ENCODE measurements at regions not wholly inside any gene's neighbourhood (a gene's known extent, or its start where the extent isn't known, plus 50 kb on each side); places are given as distances from the start of the nearest gene placed in this dataset.

DNA sequence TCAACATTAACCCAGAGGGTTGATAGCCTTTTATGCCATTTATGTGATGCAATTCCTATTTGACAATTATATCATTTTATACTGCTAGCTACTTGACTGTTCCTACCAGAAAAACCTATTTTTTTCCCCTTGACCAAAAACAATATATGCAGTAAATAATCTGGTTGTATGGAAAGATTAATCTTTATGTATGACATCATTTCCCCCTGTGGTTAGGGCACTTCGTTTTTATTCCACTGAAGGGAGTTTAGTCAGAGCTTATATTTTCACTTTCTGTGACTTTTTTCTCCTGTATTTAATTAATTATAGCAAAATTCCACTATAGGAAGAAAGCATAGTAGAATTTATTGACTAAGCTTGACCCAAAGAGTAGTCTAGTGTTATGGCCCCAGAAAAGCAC is 107.6 kb downstream of the HAUS1 start:
- Histone ChIP-seq H3K27ac (ENCODE audit: low read depth, low read length, poor library complexity, severe bottlenecking) (no peak overlapping the region), H3K27me3 (replicated peaks; ENCODE audit: insufficient read depth, low read depth, low read length, poor library complexity) (no peaks in the 10 kb centered on the region), H3K4me1 (ENCODE audit: insufficient read depth, low read length, poor library complexity, severe bottlenecking) (peaks cover 21% of the 10 kb centered on the region), H3K4me3 (ENCODE audit: low read depth, low read length, poor library complexity, severe bottlenecking) (no peak overlapping the region), H3K9me3 (ENCODE audit: low read depth, low read length, poor library complexity, severe bottlenecking) (no peaks in the 10 kb centered on the region), H3K36me3 (ENCODE audit: insufficient read depth, low read length, poor library complexity, severe bottlenecking) (no peaks in the 10 kb centered on the region)
- peak; percentile 53 for DNase-seq (ENCODE audit: low spot score)
- intact Hi-C loops (cut with micrococcal nuclease; ENCODE audit: unreplicated experiment) = loop anchor here (2.0 to 5.0 kb wide), 2 partner anchors 40 to 59 kb away; a partner anchor contains a TSS
- CTCF ChIA-PET = interaction anchor here (0.8 to 3.1 kb wide), 2 partner anchors 39 to 446 kb away, joined by 4 to 13 read pairs; a partner anchor contains a TSS
- TF ChIP-seq CTCF (conservative IDR thresholded peaks at IDR 0.05; ENCODE audit: low read depth, low read length) (no peak), EZH2 (IDR thresholded peaks at IDR 0.05; ENCODE audit: borderline replicate concordance, low read depth, low read length, poor library complexity, severe bottlenecking) (no peak)
- POLR2A ChIA-PET (ENCODE audit: low non-redundant PET) = no interaction called here
- BruUV-seq (replicated peaks) = no TSS peak

GRCh38 chr18:46212398-46212797 is 108.2 kb downstream of the HAUS1 start:
- Histone ChIP-seq H3K27me3 (replicated peaks; ENCODE audit: insufficient read depth, low read depth, low read length, poor library complexity) (no peaks in the 10 kb centered on the region), H3K4me1 (ENCODE audit: insufficient read depth, low read length, poor library complexity, severe bottlenecking) (peaks cover 21% of the 10 kb centered on the region), H3K36me3 (ENCODE audit: insufficient read depth, low read length, poor library complexity, severe bottlenecking) (no peaks in the 10 kb centered on the region), H3K4me3 (ENCODE audit: low read depth, low read length, poor library complexity, severe bottlenecking) (no peak overlapping the region), H3K9me3 (ENCODE audit: low read depth, low read length, poor library complexity, severe bottlenecking) (no peaks in the 10 kb centered on the region), H3K27ac (ENCODE audit: low read depth, low read length, poor library complexity, severe bottlenecking) (no peak overlapping the region)
- no peak for DNase-seq (ENCODE audit: low spot score)
- intact Hi-C loops (cut with micrococcal nuclease; ENCODE audit: unreplicated experiment) = loop anchor here (2.0 to 5.0 kb wide), 2 partner anchors 40 to 60 kb away; a partner anchor contains a TSS
- no TSS peak for BruUV-seq (replicated peaks)
- CTCF ChIA-PET = interaction anchor here (0.6 to 3.1 kb wide), 4 partner anchors 14 to 446 kb away, joined by 3 to 13 read pairs (median 6); a partner anchor contains a TSS
- POLR2A ChIA-PET (ENCODE audit: low non-redundant PET) = interaction anchor here (0.6 kb wide), 1 partner anchor 39 kb away, joined by 11 read pairs; a partner anchor contains a TSS
- no peak for TF ChIP-seq CTCF (conservative IDR thresholded peaks at IDR 0.05; ENCODE audit: low read depth, low read length)
- TF ChIP-seq EZH2 (IDR thresholded peaks at IDR 0.05; ENCODE audit: borderline replicate concordance, low read depth, low read length, poor library complexity, severe bottlenecking) = no peak

GRCh38 chr18:46213295-46213694 is 109.1 kb downstream of the HAUS1 start:
- TF ChIP-seq CTCF (conservative IDR thresholded peaks at IDR 0.05; ENCODE audit: low read depth, low read length) (peak; percentile 68), EZH2 (IDR thresholded peaks at IDR 0.05; ENCODE audit: borderline replicate concordance, low read depth, low read length, poor library complexity, severe bottlenecking) (no peak)
- Histone ChIP-seq H3K9me3 (ENCODE audit: low read depth, low read length, poor library complexity, severe bottlenecking) (no peaks in the 10 kb centered on the region), H3K36me3 (ENCODE audit: insufficient read depth, low read length, poor library complexity, severe bottlenecking) (no peaks in the 10 kb centered on the region), H3K4me1 (ENCODE audit: insufficient read depth, low read length, poor library complexity, severe bottlenecking) (peaks cover 21% of the 10 kb centered on the region), H3K4me3 (ENCODE audit: low read depth, low read length, poor library complexity, severe bottlenecking) (no peak overlapping the region), H3K27me3 (replicated peaks; ENCODE audit: insufficient read depth, low read depth, low read length, poor library complexity) (no peaks in the 10 kb centered on the region), H3K27ac (ENCODE audit: low read depth, low read length, poor library complexity, severe bottlenecking) (no peak overlapping the region)
- intact Hi-C loops (cut with micrococcal nuclease; ENCODE audit: unreplicated experiment) = loop anchor here (2.0 to 5.0 kb wide), 2 partner anchors 41 to 60 kb away; a partner anchor contains a TSS
- ChIA-PET CTCF (interaction anchor here (3.1 kb wide), 1 partner anchor 40 kb away, joined by 13 read pairs; a partner anchor contains a TSS), POLR2A (ENCODE audit: low non-redundant PET) (no interaction called here)
- peak; percentile 43 for DNase-seq (ENCODE audit: low spot score)
- no TSS peak for BruUV-seq (replicated peaks)

Data from A673 (cell line).